ENCODE measurements at regions not wholly inside any gene's neighbourhood (a gene's known extent, or its start where the extent isn't known, plus 50 kb on each side); places are given as distances from the start of the nearest gene placed in this dataset.

- no peak for FAIRE-seq
- TF ChIP-seq MAX (IDR thresholded peaks at IDR 0.05) (no peak), RBBP5 (IDR thresholded peaks at IDR 0.05; ENCODE audit: borderline replicate concordance, low read depth, low read length) (no peak), CHD2 (IDR thresholded peaks at IDR 0.05; ENCODE audit: low read length) (no peak), RAD21 (IDR thresholded peaks at IDR 0.05 in 1 of 2, conservative IDR thresholded peaks at IDR 0.05 in 1 of 2; ENCODE audit: low read depth in 2 of 2, low read length in 2 of 2) (no peak), HDAC2 (IDR thresholded peaks at IDR 0.05; ENCODE audit: borderline replicate concordance in 1 of 2, low read depth in 2 of 2, low read length in 2 of 2) (no peak), SIX5 (IDR thresholded peaks at IDR 0.05; ENCODE audit: low read depth, low read length) (no peak), KDM5A (IDR thresholded peaks at IDR 0.05; ENCODE audit: low read length) (no peak), JUND (IDR thresholded peaks at IDR 0.05; ENCODE audit: low read length) (no peak), RNF2 (IDR thresholded peaks at IDR 0.05; ENCODE audit: borderline replicate concordance, low read depth, low read length, missing control alignments, poor library complexity, severe bottlenecking) (no peak), SUZ12 (IDR thresholded peaks at IDR 0.05; ENCODE audit: low read length) (no peak), SIRT6 (IDR thresholded peaks at IDR 0.05; ENCODE audit: low read length) (no peak), TBP (IDR thresholded peaks at IDR 0.05; ENCODE audit: low read depth, low read length) (no peak), SAP30 (IDR thresholded peaks at IDR 0.05; ENCODE audit: insufficient read depth, insufficient replicate concordance, low read length) (no peak), KDM4A (IDR thresholded peaks at IDR 0.05; ENCODE audit: low read depth, low read length, severe bottlenecking) (no peak)
Observed at GRCh38 chr20:22070610-22071058, 365.2 kb downstream of the PAX1 start.

More at GRCh38 chr20:22070610-22071058, 365.2 kb downstream of the PAX1 start:
- Histone ChIP-seq H4K5ac (ENCODE audit: insufficient read length, low read depth, low read length) (no peak overlapping the region), H2AFZ (ENCODE audit: low read length) (no peak overlapping the region), H3K4me2 (ENCODE audit: insufficient read depth in 1 of 2, low read depth in 2 of 2, low read length in 2 of 2) (no peak overlapping the region), H2BK120ac (replicated peaks; ENCODE audit: low read depth, low read length) (no peak overlapping the region), H3K18ac (ENCODE audit: extremely low read depth, low read length) (no peak overlapping the region), H4K91ac (replicated peaks; ENCODE audit: insufficient read length, low read length) (no peak overlapping the region), H3K56ac (replicated peaks; ENCODE audit: insufficient read length, low read depth, low read length) (no peak overlapping the region), H2BK12ac (ENCODE audit: low read depth, low read length) (no peak overlapping the region), H3K9me3 (ENCODE audit: insufficient read depth in 2 of 2, low read depth in 1 of 2, low read length in 1 of 2) (no peaks in the 10 kb centered on the region), H3K4me3 (ENCODE audit: extremely low read depth in 1 of 4, insufficient read depth in 2 of 4, low read depth in 3 of 4, low read length in 4 of 4) (no peak overlapping the region), H3K27ac (ENCODE audit: low read depth, low read length) (no peak overlapping the region), H3K36me3 (ENCODE audit: control insufficient read depth in 2 of 4, insufficient read depth in 4 of 4, low read length in 3 of 4) (no peaks in the 10 kb centered on the region), H3K27me3 (replicated peaks in 1 of 4; ENCODE audit: control insufficient read depth in 3 of 4, extremely low read depth in 1 of 4, insufficient read depth in 3 of 4, low read length in 3 of 4) (no peaks in the 10 kb centered on the region), H3K4ac (replicated peaks; ENCODE audit: insufficient read length, low read depth, low read length) (no peak overlapping the region), H2AK5ac (ENCODE audit: low read depth, low read length) (no peak overlapping the region), H3K23ac (ENCODE audit: insufficient read length) (no peak overlapping the region), H3K23me2 (ENCODE audit: low read depth, low read length) (no peaks in the 10 kb centered on the region), H2BK20ac (ENCODE audit: low read length) (no peak overlapping the region), H3K9ac (replicated peaks in 1 of 4; ENCODE audit: extremely low read depth in 1 of 4, low read depth in 3 of 4, low read length in 3 of 4) (no peak overlapping the region), H3K4me1 (replicated peaks in 1 of 4; ENCODE audit: control insufficient read depth in 3 of 4, insufficient read depth in 4 of 4, low read length in 3 of 4) (no peaks in the 10 kb centered on the region), H4K20me1 (replicated peaks in 1 of 2; ENCODE audit: control insufficient read depth in 1 of 2, insufficient read depth in 2 of 2, low read length in 2 of 2) (no peaks in the 10 kb centered on the region), H2BK15ac (ENCODE audit: low read length) (no peak overlapping the region), H3K79me1 (ENCODE audit: low read depth, low read length) (no peaks in the 10 kb centered on the region), H4K8ac (ENCODE audit: extremely low read depth, insufficient read depth, low read length) (no peak overlapping the region), H2BK5ac (ENCODE audit: low read depth, low read length) (no peak overlapping the region), H3K79me2 (ENCODE audit: control insufficient read depth in 1 of 2, insufficient read depth in 2 of 2, low read length in 2 of 2) (no peaks in the 10 kb centered on the region), H3K14ac (ENCODE audit: insufficient read length) (no peak overlapping the region)
- DNase-seq (ENCODE audit: low read depth in 1 of 2, low spot score in 2 of 2), result no peak
- whole genome bisulfite sequencing, 2 experiments (ENCODE audit: extremely low coverage in 1 of 2, insufficient coverage in 1 of 2, insufficient read length in 1 of 2, insufficient replicate concordance in 2 of 2, low coverage in 1 of 2, low lambda C conversion rate in 2 of 2, missing lambda C conversion rate in 1 of 2), result 91% methylated on average over 4 of the region's 4 CpGs; no CpG with 5 or more reads in 1 of the 2 experiments
- POLR2A ChIA-PET (ENCODE audit: partially characterized antibody), result no interaction called here
- CTCF ChIA-PET (ENCODE audit: partially characterized antibody), result interaction anchor here (0.6 kb wide), 1 partner anchor 56 kb away, joined by 4 read pairs; no protein-coding TSS in a partner anchor

Data from H1 (cell line).